Right cardiac atrium (tissue), 5 donors: ENCODE measurements at regions not wholly inside any gene's neighbourhood (a gene's known extent, or its start where the extent isn't known, plus 50 kb on each side); places are given as distances from the start of the nearest gene placed in this dataset.

Experiments
- ATAC-seq, 2 donors: fragments of 200-7000 bp; cut with Tn5 transposase; one replicate each; pipeline versions ENCODE4 v1.8.0 to v1.9.1; 2020; ENCODE audit warnings: moderate library complexity in 2 of 2, mild to moderate bottlenecking in 1 of 2
- DNase-seq, 3 donors: peaks; one replicate each; pipeline ENCODE4 v3.0.0-alpha.2; 2020
- H3K27ac ChIP-seq: one replicate; pipeline ENCODE4 v1.5.1; 2013; ENCODE audit warnings: mild to moderate bottlenecking, low read length, control low read depth, moderate library complexity
- H3K27me3 ChIP-seq: one replicate; pipeline ENCODE4 v1.6.1; 2013; ENCODE audit not compliant: control insufficient read depth, insufficient read depth
- H3K4me1 ChIP-seq: one replicate; pipeline ENCODE4 v1.6.1; 2013; ENCODE audit warnings: low read length; ENCODE audit not compliant: control insufficient read depth, insufficient read depth
- H3K4me3 ChIP-seq: one replicate; pipeline ENCODE4 v1.5.1; 2013; ENCODE audit warnings: low read length, control low read depth
- H3K9me3 ChIP-seq: one replicate; pipeline ENCODE4 v1.6.1; 2013; ENCODE audit warnings: low read length; ENCODE audit not compliant: control insufficient read depth
- WGBS: extraction: QIAGEN DNeasy Blood & Tissue Kit; methylation state at CpG from one replicate; pipeline ENCODE4 v1.1.7; 2013; 5-methylcytosine and 5-hydroxymethylcytosine counted together
- intact Hi-C, 4 donors: fragments of 100-400 bp; cut with DNase I; formaldehyde crosslinking; loops; one replicate each; pipeline versions ENCODE4 v1.11.0 to v1.14.0; 2022 to 2023
- donor health status: healthy with polysubstance abuse.
- donor health status: DM: no; HTN: yes; CAD: no.
- donor health status: DM: no; HTN: no; CAD: no.
- donor health status: DM: no; HTN: yes; CAD: no; lungs with severe emphysema.
- donor health status: DM: yes; HTN: yes; CAD: no.

DNA sequence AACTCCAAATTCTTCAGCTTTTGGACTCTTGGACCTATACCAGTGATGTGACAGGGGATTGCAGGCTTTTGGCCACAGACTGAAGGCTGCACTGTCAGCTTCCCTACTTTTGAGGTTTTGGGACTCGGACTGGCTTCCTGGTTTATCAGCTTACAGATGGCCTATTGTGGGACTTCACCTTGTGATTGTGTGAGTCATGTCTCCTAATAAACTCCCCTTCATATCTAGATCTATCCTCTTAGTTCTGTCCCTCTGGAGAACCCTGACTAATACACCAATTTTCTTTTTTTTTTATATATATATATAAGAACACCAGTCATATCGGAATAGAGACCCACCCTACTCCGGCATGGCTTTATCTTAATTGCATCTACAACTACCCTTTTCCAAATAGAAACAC, 166.8 kb downstream of the ETV1 start:
- DNase-seq (no peak), ATAC-seq (no peak)
- Histone ChIP-seq H3K27ac (no peak overlapping the region), H3K27me3 (no peaks in the 10 kb centered on the region), H3K4me1 (no peaks in the 10 kb centered on the region), H3K4me3 (no peak overlapping the region), H3K9me3 (no peaks in the 10 kb centered on the region)
- intact Hi-C loops = no loop called here
- 85% methylated on average over 3 of the region's 3 CpGs for WGBS

DNA sequence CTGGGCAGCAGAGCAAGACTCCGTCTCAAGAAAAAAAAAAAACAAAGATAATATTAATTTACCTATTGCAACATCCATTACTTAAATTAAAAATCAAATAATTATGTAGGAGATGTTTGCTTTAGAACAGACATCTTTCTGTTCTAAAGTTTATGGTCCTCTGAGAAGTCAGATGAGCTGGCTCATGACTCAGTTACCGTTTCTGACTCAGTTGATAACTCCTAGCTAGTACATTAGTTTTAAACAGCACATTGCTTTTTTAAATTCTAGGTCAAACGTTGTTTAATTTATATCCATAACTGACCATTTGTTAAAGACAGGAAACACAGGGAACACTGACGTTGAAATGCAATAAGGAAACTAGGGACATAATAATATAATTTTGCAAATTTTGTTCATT, 162.7 kb downstream of the ETV1 start:
- intact Hi-C loops = no loop called here
- no peak for DNase-seq
- no peak for ATAC-seq
- no peak overlapping the region for H3K4me3 ChIP-seq
- no peak overlapping the region for H3K27ac ChIP-seq
- no peaks in the 10 kb centered on the region for H3K9me3 ChIP-seq
- no peaks in the 10 kb centered on the region for H3K4me1 ChIP-seq
- H3K27me3 ChIP-seq = no peaks in the 10 kb centered on the region
- 78% methylated on average over 4 of the region's 4 CpGs for WGBS

DNA sequence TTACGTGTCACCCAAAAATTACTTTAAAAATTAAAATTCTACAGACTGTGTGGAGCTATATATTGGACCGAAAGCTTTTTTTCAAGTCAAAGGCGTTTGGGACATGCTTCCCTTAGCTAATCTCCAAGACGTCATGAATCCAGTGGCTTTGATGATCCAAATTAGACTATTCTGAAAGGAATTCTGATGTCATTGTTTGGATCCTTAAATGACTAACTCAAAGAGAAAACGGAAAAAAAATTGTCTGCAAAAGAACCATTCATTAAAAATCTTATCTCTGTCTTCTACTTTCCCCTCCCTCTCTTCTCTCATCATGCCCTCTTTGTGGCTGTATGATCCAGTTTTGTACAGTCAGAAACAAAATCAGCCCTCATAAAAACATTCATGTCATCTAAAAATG, 161.8 kb downstream of the ETV1 start:
- intact Hi-C loops = no loop called here
- H3K4me3 ChIP-seq = no peak overlapping the region
- no peak overlapping the region for H3K27ac ChIP-seq
- H3K9me3 ChIP-seq = no peaks in the 10 kb centered on the region
- 65% methylated on average over 5 of the region's 5 CpGs for WGBS
- H3K4me1 ChIP-seq = no peaks in the 10 kb centered on the region
- no peaks in the 10 kb centered on the region for H3K27me3 ChIP-seq
- no peak for ATAC-seq
- no peak for DNase-seq

DNA sequence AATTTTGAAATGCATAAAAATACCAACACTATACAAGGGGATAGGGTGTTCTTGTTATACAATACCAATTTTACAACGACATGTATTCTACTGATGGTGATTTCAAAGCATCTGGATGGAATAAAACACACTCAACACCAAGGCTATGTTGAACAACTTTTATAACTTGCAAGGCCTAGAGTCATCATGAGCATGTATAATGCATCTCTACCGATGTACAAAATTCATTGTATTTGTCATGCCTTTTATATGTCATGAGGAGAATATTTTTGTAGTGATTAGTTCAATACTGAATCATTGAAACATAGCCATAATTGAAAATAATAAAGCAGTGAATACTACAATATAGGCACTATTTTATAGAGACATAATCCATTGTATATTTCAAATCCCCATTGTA, 160.2 kb downstream of the ETV1 start:
- ATAC-seq (no peak), DNase-seq (no peak)
- H3K27ac ChIP-seq = no peak overlapping the region
- no peak overlapping the region for H3K4me3 ChIP-seq
- H3K27me3 ChIP-seq = no peaks in the 10 kb centered on the region
- H3K4me1 ChIP-seq = no peaks in the 10 kb centered on the region
- intact Hi-C loops = no loop called here
- WGBS = 84% methylated on average over 2 of the region's 2 CpGs
- no peaks in the 10 kb centered on the region for H3K9me3 ChIP-seq

DNA sequence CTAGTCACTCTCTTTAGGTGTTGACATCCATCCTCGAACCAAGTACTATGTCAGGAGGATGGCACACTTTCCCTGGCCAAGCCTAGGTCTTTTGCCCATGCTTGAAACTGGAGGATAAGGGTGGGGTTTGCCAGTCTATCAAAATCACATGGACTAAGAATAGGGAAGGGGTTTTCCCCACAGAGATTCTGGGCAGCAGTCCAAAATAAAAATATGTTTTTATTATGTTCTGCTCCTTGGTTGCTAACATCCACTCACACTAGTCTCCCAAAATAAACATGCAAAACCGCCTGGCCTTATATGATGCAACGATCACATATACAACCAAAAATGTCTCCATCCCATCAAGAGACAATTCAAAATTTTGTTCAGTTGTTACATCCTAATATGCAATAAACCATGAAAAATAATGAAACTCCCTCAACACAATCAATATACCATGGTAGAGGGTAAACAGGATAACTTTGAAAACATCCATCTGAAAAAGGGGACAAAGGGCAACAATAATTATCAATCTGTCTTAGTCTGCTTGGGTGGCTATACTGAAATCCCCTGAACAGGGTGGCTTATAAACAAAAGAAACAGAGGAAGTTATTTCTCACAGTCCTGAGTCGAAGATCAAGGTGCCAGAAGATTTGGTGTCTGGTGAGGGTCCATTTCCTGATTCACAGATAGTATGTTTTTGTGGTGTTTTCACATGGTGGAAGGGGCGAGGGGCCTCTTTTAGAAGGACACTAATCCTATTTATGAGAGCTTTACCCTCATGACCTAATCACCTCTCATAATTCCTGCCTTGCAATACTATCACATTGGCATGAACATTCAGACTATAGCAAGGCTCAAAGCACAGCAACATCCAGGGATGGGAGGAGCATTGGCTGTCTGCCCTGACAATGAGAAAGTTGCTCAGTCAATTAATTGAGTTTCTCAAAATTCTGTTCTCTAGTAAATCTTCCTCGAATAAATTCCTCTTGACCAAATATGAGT, 159.3 kb downstream of the ETV1 start:
- H3K4me1 ChIP-seq = peaks cover 2% of the 10 kb centered on the region
- peak; percentile 96 to 98 for ATAC-seq
- intact Hi-C loops = no loop called here
- no peak overlapping the region for H3K27ac ChIP-seq
- no peak for DNase-seq
- H3K27me3 ChIP-seq = no peaks in the 10 kb centered on the region
- no peaks in the 10 kb centered on the region for H3K9me3 ChIP-seq
- no peak overlapping the region for H3K4me3 ChIP-seq
- WGBS = 23% methylated on average over 6 of the region's 6 CpGs

DNA sequence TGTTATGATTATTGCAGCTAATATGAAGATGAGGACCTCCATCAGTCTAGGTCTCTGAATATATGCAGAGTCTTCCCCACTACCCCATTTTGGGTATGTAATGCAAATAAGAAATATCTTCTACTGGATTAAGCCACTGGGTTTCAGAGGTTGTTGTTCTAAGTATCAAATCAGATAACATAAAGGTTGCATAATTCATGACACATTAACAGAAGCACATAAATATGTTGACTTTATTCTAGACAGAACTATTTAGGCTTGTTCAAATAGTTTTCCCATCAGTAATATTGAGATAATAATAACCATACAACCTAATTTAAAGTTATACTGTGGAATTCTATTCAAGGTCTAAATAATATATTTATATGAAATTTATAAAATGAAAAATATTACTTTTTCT, 157.1 kb downstream of the ETV1 start:
- DNase-seq = no peak
- peaks cover 2% of the 10 kb centered on the region for H3K4me1 ChIP-seq

DNA sequence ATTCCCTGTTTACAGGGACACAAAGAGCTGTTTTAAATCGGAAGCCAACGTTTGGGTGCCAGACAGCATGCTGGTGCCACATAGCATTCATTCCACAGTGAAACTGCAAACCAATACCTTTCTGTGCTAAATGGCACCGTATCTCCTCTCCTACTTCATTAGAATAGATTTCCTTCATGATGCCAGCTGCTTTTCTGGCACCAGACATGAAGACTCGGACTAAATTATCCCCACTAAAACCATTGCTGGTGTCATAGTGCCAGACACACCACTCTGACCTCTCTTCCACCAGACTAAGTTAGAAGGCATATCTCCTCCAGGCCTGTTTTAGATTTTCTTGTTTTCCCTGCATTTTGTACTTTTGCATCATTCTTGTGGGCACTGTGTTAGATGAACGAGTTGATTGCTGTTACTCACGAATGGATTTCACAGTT, 155.1 kb downstream of the ETV1 start:
- Histone ChIP-seq H3K4me3 (no peak overlapping the region), H3K27me3 (no peaks in the 10 kb centered on the region), H3K4me1 (peaks cover 2% of the 10 kb centered on the region), H3K27ac (peak overlapping the region; percentile 51), H3K9me3 (no peaks in the 10 kb centered on the region)
- DNase-seq = no peak
- ATAC-seq = peak; percentile 35 to 39
- 50% methylated on average over 6 of the region's 6 CpGs for WGBS
- intact Hi-C loops = no loop called here

More for the DNA sequence above, 157.1 kb downstream of the ETV1 start:
- intact Hi-C loops = no loop called here
- H3K27ac ChIP-seq = no peak overlapping the region
- no peaks in the 10 kb centered on the region for H3K9me3 ChIP-seq
- H3K4me3 ChIP-seq = no peak overlapping the region
- no peaks in the 10 kb centered on the region for H3K27me3 ChIP-seq
- no peak for ATAC-seq

DNA sequence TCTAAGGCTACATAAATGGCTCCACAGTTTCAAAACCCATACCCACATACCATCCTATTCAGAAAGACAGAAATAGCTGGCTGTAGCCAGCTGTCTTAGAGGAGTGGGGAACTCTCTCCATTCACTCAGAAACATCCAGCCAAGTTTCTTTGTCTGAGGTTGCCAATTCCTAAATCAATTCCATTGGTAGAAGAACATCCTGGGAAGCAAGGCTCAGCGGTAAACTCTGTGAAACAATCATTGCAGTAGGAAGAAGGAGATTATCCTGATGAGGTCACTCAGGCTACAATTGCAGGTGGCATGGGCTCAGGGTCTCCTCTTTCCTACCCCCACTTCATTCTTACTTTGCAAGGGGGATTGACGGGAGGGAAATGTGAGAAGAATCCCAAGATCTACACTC, 154.0 kb downstream of the ETV1 start:
- WGBS = 86% methylated on average over 2 of the region's 2 CpGs
- intact Hi-C loops = no loop called here
- H3K4me3 ChIP-seq = no peak overlapping the region

DNA sequence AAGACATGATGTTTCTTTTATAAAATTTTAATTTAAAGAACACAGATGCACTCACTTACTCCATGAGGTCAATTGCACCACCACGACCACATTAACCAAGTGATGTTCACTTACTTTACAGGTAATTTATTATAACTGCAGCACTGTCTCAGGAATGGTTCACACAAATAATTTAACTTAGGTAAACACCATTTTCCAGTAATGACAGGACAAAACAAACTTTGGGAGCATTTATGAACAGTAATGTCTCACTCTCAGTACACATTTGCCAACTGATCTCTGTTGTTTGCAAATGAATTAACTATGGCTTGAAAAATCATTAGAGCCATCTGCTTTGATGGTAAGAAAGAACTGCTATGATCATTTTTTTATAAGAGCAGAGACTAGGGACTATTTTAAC, 150.4 kb downstream of the ETV1 start:
- Histone ChIP-seq H3K4me3 (no peak overlapping the region), H3K27ac (no peak overlapping the region), H3K27me3 (no peaks in the 10 kb centered on the region), H3K9me3 (no peaks in the 10 kb centered on the region), H3K4me1 (peaks cover 2% of the 10 kb centered on the region)
- WGBS = 89% methylated on average over 1 of the region's 1 CpG
- DNase-seq (no peak), ATAC-seq (no peak)
- intact Hi-C loops = no loop called here

More for the DNA sequence above, 154.0 kb downstream of the ETV1 start:
- DNase-seq = no peak
- H3K27ac ChIP-seq = no peak overlapping the region
- ATAC-seq = no peak
- no peaks in the 10 kb centered on the region for H3K9me3 ChIP-seq
- no peaks in the 10 kb centered on the region for H3K27me3 ChIP-seq
- H3K4me1 ChIP-seq = peaks cover 2% of the 10 kb centered on the region
